ENCODE measurements at regions not wholly inside any gene's neighbourhood (a gene's known extent, or its start where the extent isn't known, plus 50 kb on each side); places are given as distances from the start of the nearest gene placed in this dataset.

- TF ChIP-seq POLR2A (IDR thresholded peaks at IDR 0.05; ENCODE audit: low read depth, low read length) (no peak), PAX5 (IDR thresholded peaks at IDR 0.05; ENCODE audit: insufficient read depth, low read length, severe bottlenecking) (no peak), POLR2AphosphoS5 (IDR thresholded peaks at IDR 0.05; ENCODE audit: low read depth, low read length) (no peak), TAF1 (IDR thresholded peaks at IDR 0.05; ENCODE audit: low read depth, low read length) (no peak), SPI1 (IDR thresholded peaks at IDR 0.05; ENCODE audit: low read depth, low read length) (no peak), POU2F2 (IDR thresholded peaks at IDR 0.05; ENCODE audit: low read depth, low read length) (no peak)
- FAIRE-seq, result no peak
- DNase-seq (ENCODE audit: insufficient read length, low spot score), result no peak
Observed at GRCh38 chr18:42620657-42621056, 494.8 kb downstream of the RIT2 start.

- FAIRE-seq, result no peak
- TF ChIP-seq POLR2A (IDR thresholded peaks at IDR 0.05; ENCODE audit: low read depth, low read length) (no peak), SPI1 (IDR thresholded peaks at IDR 0.05; ENCODE audit: low read depth, low read length) (no peak), POU2F2 (IDR thresholded peaks at IDR 0.05; ENCODE audit: low read depth, low read length) (no peak), PAX5 (IDR thresholded peaks at IDR 0.05; ENCODE audit: insufficient read depth, low read length, severe bottlenecking) (no peak), POLR2AphosphoS5 (IDR thresholded peaks at IDR 0.05; ENCODE audit: low read depth, low read length) (no peak), TAF1 (IDR thresholded peaks at IDR 0.05; ENCODE audit: low read depth, low read length) (no peak)
Observed at GRCh38 chr18:42623935-42624334, 491.6 kb downstream of the RIT2 start.

GRCh38 chr18:42632801-42633200 is 482.7 kb downstream of the RIT2 start:
- no peak for TF ChIP-seq TAF1 (IDR thresholded peaks at IDR 0.05; ENCODE audit: low read depth, low read length)
- DNase-seq (ENCODE audit: insufficient read length, low spot score), result no peak

More at GRCh38 chr18:42623935-42624334, 491.6 kb downstream of the RIT2 start:
- no peak for DNase-seq (ENCODE audit: insufficient read length, low spot score)

GRCh38 chr18:42635378-42636048 is 480.0 kb downstream of the RIT2 start:
- DNase-seq (ENCODE audit: insufficient read length, low spot score) (no peak), FAIRE-seq (no peak)
- TF ChIP-seq POU2F2 (IDR thresholded peaks at IDR 0.05; ENCODE audit: low read depth, low read length) (no peak), PAX5 (IDR thresholded peaks at IDR 0.05; ENCODE audit: insufficient read depth, low read length, severe bottlenecking) (no peak), TAF1 (IDR thresholded peaks at IDR 0.05; ENCODE audit: low read depth, low read length) (no peak), POLR2AphosphoS5 (IDR thresholded peaks at IDR 0.05; ENCODE audit: low read depth, low read length) (no peak)

More at GRCh38 chr18:42632801-42633200, 482.7 kb downstream of the RIT2 start:
- FAIRE-seq, result no peak

GRCh38 chr18:42636309-42636708 is 479.2 kb downstream of the RIT2 start:
- TF ChIP-seq POLR2AphosphoS5 (IDR thresholded peaks at IDR 0.05; ENCODE audit: low read depth, low read length), result no peak
- no peak for FAIRE-seq

GRCh38 chr18:42640160-42640559 is 475.3 kb downstream of the RIT2 start:
- no peak for TF ChIP-seq POLR2AphosphoS5 (IDR thresholded peaks at IDR 0.05; ENCODE audit: low read depth, low read length)
- FAIRE-seq (no peak), DNase-seq (ENCODE audit: insufficient read length, low spot score) (no peak)

More at GRCh38 chr18:42636309-42636708, 479.2 kb downstream of the RIT2 start:
- DNase-seq (ENCODE audit: insufficient read length, low spot score), result no peak

GRCh38 chr18:42641996-42642395 is 473.5 kb downstream of the RIT2 start:
- FAIRE-seq, result no peak
- no peak for DNase-seq (ENCODE audit: insufficient read length, low spot score)
- no peak for TF ChIP-seq TAF1 (IDR thresholded peaks at IDR 0.05; ENCODE audit: low read depth, low read length)
- no peak for TF ChIP-seq SPI1 (IDR thresholded peaks at IDR 0.05; ENCODE audit: low read depth, low read length)
- no peak for TF ChIP-seq PAX5 (IDR thresholded peaks at IDR 0.05; ENCODE audit: insufficient read depth, low read length, severe bottlenecking)
- TF ChIP-seq POLR2AphosphoS5 (IDR thresholded peaks at IDR 0.05; ENCODE audit: low read depth, low read length), result no peak
- no peak for TF ChIP-seq POU2F2 (IDR thresholded peaks at IDR 0.05; ENCODE audit: low read depth, low read length)
- no peak for TF ChIP-seq POLR2A (IDR thresholded peaks at IDR 0.05; ENCODE audit: low read depth, low read length)

- TF ChIP-seq TAF1 (IDR thresholded peaks at IDR 0.05; ENCODE audit: low read depth, low read length) (no peak), POLR2A (IDR thresholded peaks at IDR 0.05; ENCODE audit: low read depth, low read length) (no peak), SPI1 (IDR thresholded peaks at IDR 0.05; ENCODE audit: low read depth, low read length) (no peak)
- no peak for DNase-seq (ENCODE audit: insufficient read length, low spot score)
- FAIRE-seq, result no peak
Observed at GRCh38 chr18:42644729-42645131, 470.8 kb downstream of the RIT2 start.

- no peak for TF ChIP-seq PAX5 (IDR thresholded peaks at IDR 0.05; ENCODE audit: insufficient read depth, low read length, severe bottlenecking)
- TF ChIP-seq SPI1 (IDR thresholded peaks at IDR 0.05; ENCODE audit: low read depth, low read length), result no peak
- FAIRE-seq (no peak), DNase-seq (ENCODE audit: insufficient read length, low spot score) (no peak)
Observed at GRCh38 chr18:42649331-42650035, 466.0 kb downstream of the RIT2 start.

- TF ChIP-seq POLR2AphosphoS5 (IDR thresholded peaks at IDR 0.05; ENCODE audit: low read depth, low read length) (no peak), TAF1 (IDR thresholded peaks at IDR 0.05; ENCODE audit: low read depth, low read length) (no peak), PAX5 (IDR thresholded peaks at IDR 0.05; ENCODE audit: insufficient read depth, low read length, severe bottlenecking) (no peak), POLR2A (IDR thresholded peaks at IDR 0.05; ENCODE audit: low read depth, low read length) (no peak), POU2F2 (IDR thresholded peaks at IDR 0.05; ENCODE audit: low read depth, low read length) (no peak), SPI1 (IDR thresholded peaks at IDR 0.05; ENCODE audit: low read depth, low read length) (no peak)
- FAIRE-seq, result no peak
- DNase-seq (ENCODE audit: insufficient read length, low spot score), result no peak
Observed at GRCh38 chr18:42654556-42654955, 460.9 kb downstream of the RIT2 start.

GRCh38 chr18:42657551-42657950 is 457.9 kb downstream of the RIT2 start:
- DNase-seq (ENCODE audit: insufficient read length, low spot score) (no peak), FAIRE-seq (no peak)
- no peak for TF ChIP-seq PAX5 (IDR thresholded peaks at IDR 0.05; ENCODE audit: insufficient read depth, low read length, severe bottlenecking)
- TF ChIP-seq POU2F2 (IDR thresholded peaks at IDR 0.05; ENCODE audit: low read depth, low read length), result no peak
- no peak for TF ChIP-seq POLR2A (IDR thresholded peaks at IDR 0.05; ENCODE audit: low read depth, low read length)
- no peak for TF ChIP-seq POLR2AphosphoS5 (IDR thresholded peaks at IDR 0.05; ENCODE audit: low read depth, low read length)
- TF ChIP-seq SPI1 (IDR thresholded peaks at IDR 0.05; ENCODE audit: low read depth, low read length), result no peak
- no peak for TF ChIP-seq TAF1 (IDR thresholded peaks at IDR 0.05; ENCODE audit: low read depth, low read length)
